Ovary (tissue), 7 donors: ENCODE measurements at regions not wholly inside any gene's neighbourhood (a gene's known extent, or its start where the extent isn't known, plus 50 kb on each side); places are given as distances from the start of the nearest gene placed in this dataset.

Source experiments
- DNase-seq, 5 donors: peaks; one replicate each; pipeline ENCODE4 v3.0.0-alpha.2; 2019 to 2020
- H3K27ac ChIP-seq, 2 donors: fragments of 200-600 bp; one replicate each; pipeline versions ENCODE4 v1.5.1 to v1.8.0; 2019 to 2022
- H3K27me3 ChIP-seq: fragments of 200-600 bp; one replicate; pipeline ENCODE4 v1.8.0; 2022
- H3K36me3 ChIP-seq: fragments of 200-600 bp; sonication (generic); one replicate; pipeline ENCODE4 v1.5.1; 2019
- H3K4me1 ChIP-seq: one replicate; pipeline ENCODE4 v1.8.1; 2013; ENCODE audit warnings: mild to moderate bottlenecking, moderate library complexity; ENCODE audit not compliant: insufficient read depth
- H3K4me3 ChIP-seq: fragments of 200-600 bp; sonication (generic); one replicate; pipeline ENCODE4 v1.5.1; 2017
- H3K9me3 ChIP-seq, 2 donors: fragments of 200-600 bp in 1 of 2; sonication (generic) in 1 of 2; one replicate each; pipeline versions ENCODE4 v1.5.1 to v1.8.1; 2013 to 2019; ENCODE audit warnings: mild to moderate bottlenecking in 1 of 2, moderate library complexity in 1 of 2
- EP300 ChIP-seq: sonication (generic); formaldehyde crosslinking; IDR thresholded peaks from one replicate; pipeline ENCODE4 v1.6.1; 2017; ENCODE audit warnings: antibody characterized with exemption
- POLR2A ChIP-seq: fragments of 450-650 bp; IDR thresholded peaks from one replicate; pipeline ENCODE4 v1.6.1; 2017; ENCODE audit warnings: antibody characterized with exemption, mild to moderate bottlenecking, moderate library complexity
- WGBS, 3 donors: extraction: QIAGEN DNeasy Blood & Tissue Kit in 1 of 3; methylation state at CpG; one replicate each; pipeline versions ENCODE4 v1.1.5 to v1.1.7; 2013 to 2017; 5-methylcytosine and 5-hydroxymethylcytosine counted together
- intact Hi-C, 4 donors: fragments of 100-400 bp; cut with DNase I; formaldehyde crosslinking; loops; one replicate each; pipeline versions ENCODE4 v1.11.0 to v1.15.1; 2022 to 2023
- TF ChIP-seq, protein P1 (sequence below), 3 donors: fragments of 450-650 bp in 2 of 3; fragments of 200-600 bp in 1 of 3; IDR thresholded peaks; one replicate each; pipeline versions ENCODE4 v1.5.1 to v1.8.0; 2016 to 2022; ENCODE audit warnings: antibody characterized with exemption in 3 of 3, mild to moderate bottlenecking in 1 of 3
- donor health status: DM: no; HTN: no; CAD: no; lungs with moderate emphysema.
- donor health status: DM: no; HTN: no; CAD: no.
- donor health status: Bipolar disorder and iron deficiency.
- donor health status: DM: no; HTN: no; CAD: no.
- donor health status: DM: yes; HTN: yes; CAD: no.

DNA sequence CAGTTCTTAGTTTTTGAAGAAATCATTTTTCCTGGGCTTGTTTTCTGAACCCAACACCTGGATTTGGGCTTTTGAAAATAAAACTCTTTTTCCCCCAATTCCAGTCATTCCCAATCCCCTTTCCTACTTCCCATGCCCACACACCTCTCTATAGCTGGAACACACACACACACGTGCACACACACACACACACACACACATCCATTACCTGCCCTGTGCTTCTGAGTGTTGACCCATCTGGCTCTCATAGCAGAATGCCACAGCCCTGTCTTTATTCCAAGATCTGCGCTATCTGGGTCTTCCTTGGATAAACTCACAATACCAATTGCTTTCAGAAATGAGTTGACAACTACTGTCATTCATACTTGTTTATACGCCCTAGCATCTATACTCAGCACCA is 54.9 kb upstream of the C4orf54 start:
- intact Hi-C loops, result no loop called here
- no peak for TF ChIP-seq POLR2A
- no peak for TF ChIP-seq EP300
- TF ChIP-seq, protein P1, sequence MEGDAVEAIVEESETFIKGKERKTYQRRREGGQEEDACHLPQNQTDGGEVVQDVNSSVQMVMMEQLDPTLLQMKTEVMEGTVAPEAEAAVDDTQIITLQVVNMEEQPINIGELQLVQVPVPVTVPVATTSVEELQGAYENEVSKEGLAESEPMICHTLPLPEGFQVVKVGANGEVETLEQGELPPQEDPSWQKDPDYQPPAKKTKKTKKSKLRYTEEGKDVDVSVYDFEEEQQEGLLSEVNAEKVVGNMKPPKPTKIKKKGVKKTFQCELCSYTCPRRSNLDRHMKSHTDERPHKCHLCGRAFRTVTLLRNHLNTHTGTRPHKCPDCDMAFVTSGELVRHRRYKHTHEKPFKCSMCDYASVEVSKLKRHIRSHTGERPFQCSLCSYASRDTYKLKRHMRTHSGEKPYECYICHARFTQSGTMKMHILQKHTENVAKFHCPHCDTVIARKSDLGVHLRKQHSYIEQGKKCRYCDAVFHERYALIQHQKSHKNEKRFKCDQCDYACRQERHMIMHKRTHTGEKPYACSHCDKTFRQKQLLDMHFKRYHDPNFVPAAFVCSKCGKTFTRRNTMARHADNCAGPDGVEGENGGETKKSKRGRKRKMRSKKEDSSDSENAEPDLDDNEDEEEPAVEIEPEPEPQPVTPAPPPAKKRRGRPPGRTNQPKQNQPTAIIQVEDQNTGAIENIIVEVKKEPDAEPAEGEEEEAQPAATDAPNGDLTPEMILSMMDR (IDR thresholded peaks at IDR 0.05), result no peak
- no peaks in the 10 kb centered on the region for H3K36me3 ChIP-seq
- H3K27ac ChIP-seq, result no peak overlapping the region
- no peaks in the 10 kb centered on the region for H3K9me3 ChIP-seq
- H3K27me3 ChIP-seq, result no peaks in the 10 kb centered on the region
- no peak for DNase-seq
- 91 to 97% (median 93%) methylated on average over 3 of the region's 3 CpGs for WGBS, 3 donors
- H3K4me1 ChIP-seq, result no peaks in the 10 kb centered on the region
- no peak overlapping the region for H3K4me3 ChIP-seq

DNA sequence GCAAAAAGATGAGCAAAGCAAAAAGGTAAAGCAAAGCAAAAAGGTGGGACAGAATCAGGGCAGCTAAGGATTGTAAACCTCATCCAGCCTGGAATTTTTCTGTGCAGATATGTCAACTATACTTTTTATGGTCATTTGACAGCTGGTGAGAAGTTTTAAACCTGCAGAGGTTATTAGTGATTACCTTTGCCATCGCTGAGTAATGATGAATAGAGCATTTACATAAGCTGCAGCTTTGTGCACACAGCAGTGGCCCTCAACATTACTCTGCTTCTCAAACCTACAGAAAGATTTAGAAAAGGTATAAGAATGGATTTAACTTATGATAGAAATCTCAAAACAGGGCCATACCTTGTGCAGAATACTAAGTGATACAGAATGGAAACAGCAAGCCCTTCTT is 54.5 kb upstream of the C4orf54 start:
- Histone ChIP-seq H3K4me1 (no peaks in the 10 kb centered on the region), H3K4me3 (no peak overlapping the region), H3K27me3 (no peaks in the 10 kb centered on the region), H3K36me3 (no peaks in the 10 kb centered on the region), H3K27ac (no peak overlapping the region), H3K9me3 (no peaks in the 10 kb centered on the region)
- intact Hi-C loops, result no loop called here
- no peak for DNase-seq
- 84 to 94% (median 92%) methylated on average over 1 of the region's 1 CpG for WGBS, 3 donors
- TF ChIP-seq EP300 (no peak), POLR2A (no peak)
- TF ChIP-seq, protein P1 (IDR thresholded peaks at IDR 0.05), result no peak

DNA sequence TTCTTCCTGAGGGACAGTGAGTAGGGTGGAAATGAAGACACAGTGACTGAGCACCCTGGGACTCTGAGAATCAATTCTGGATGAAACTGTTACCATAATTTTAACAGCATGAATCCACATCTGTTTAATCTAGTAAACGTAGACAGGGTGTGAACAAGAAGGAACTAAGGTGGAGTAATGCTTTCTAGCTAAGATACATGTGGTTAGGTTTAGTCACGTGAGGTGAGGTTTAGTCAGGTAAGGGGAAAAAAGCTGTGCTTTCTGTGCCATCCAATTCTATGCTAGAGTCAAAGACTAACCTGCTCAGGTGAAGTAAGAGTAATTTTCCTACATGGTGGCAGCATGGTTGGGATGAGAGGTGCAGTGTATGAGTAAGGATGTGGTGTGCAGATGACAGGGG is 54.0 kb upstream of the C4orf54 start:
- Histone ChIP-seq H3K27me3 (no peaks in the 10 kb centered on the region), H3K36me3 (no peaks in the 10 kb centered on the region), H3K9me3 (no peaks in the 10 kb centered on the region), H3K27ac (no peak overlapping the region), H3K4me1 (no peaks in the 10 kb centered on the region), H3K4me3 (no peak overlapping the region)
- no peak for TF ChIP-seq POLR2A
- TF ChIP-seq EP300, result no peak
- TF ChIP-seq, protein P1 (IDR thresholded peaks at IDR 0.05), result no peak
- no peak for DNase-seq
- intact Hi-C loops, result no loop called here
- 85 to 96% (median 91%) methylated on average over 2 of the region's 2 CpGs for WGBS, 3 donors

GRCh38 chr4:99710681-99711345 is 53.2 kb upstream of the C4orf54 start:
- H3K4me3 ChIP-seq, result no peak overlapping the region
- H3K27ac ChIP-seq, result no peak overlapping the region
- intact Hi-C loops, result no loop called here
- TF ChIP-seq POLR2A (no peak), EP300 (no peak)
- TF ChIP-seq, protein P1 (IDR thresholded peaks at IDR 0.05), result no peak
- no peaks in the 10 kb centered on the region for H3K9me3 ChIP-seq
- H3K36me3 ChIP-seq, result no peaks in the 10 kb centered on the region
- H3K4me1 ChIP-seq, result no peaks in the 10 kb centered on the region
- WGBS, 3 donors, result 78 to 83% (median 80%) methylated on average over 1 of the region's 1 CpG
- DNase-seq, result no peak
- H3K27me3 ChIP-seq, result no peaks in the 10 kb centered on the region
